ENCODE measurements at regions not wholly inside any gene's neighbourhood (a gene's known extent, or its start where the extent isn't known, plus 50 kb on each side); places are given as distances from the start of the nearest gene placed in this dataset.
"Not testable (repeated sequence)": the region's sequence is repeated elsewhere in the genome, so short reads cannot be mapped to it uniquely, and the experiment has no call there.

DNA sequence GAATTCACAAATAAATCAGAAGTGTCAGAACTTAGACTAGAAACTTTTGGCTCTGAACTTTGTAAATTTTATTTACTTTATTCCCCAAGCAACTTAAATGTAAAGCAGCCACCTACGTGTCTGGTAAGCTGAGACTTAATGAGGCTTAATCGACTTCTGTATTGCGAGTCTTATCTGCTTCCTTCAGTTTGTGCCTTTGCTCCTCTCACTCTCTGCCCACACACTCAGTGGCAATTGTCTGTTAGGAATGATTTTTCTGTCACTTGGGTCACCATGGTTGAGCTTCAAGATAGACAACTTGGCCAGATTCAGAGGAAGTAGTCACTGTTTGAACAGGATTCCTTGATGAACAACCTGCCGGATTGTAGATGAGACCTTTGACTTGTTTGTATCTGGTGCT lies 691.4 kb upstream of the FSHR start:
- in situ Hi-C loops (cut with HindIII; ENCODE audit: low pct_unique_long_range_greater_than_20kb, low sequenced_read_pairs), result no loop called here
- TF ChIP-seq TCF7L2 (IDR thresholded peaks at IDR 0.05; ENCODE audit: low read depth, low read length) (no peak), SIN3A (IDR thresholded peaks at IDR 0.05; ENCODE audit: borderline replicate concordance, insufficient read depth, low read depth, low read length) (no peak), POLR2AphosphoS5 (IDR thresholded peaks at IDR 0.05; ENCODE audit: low read depth, low read length) (no peak)
- TF ChIP-seq, protein P1, sequence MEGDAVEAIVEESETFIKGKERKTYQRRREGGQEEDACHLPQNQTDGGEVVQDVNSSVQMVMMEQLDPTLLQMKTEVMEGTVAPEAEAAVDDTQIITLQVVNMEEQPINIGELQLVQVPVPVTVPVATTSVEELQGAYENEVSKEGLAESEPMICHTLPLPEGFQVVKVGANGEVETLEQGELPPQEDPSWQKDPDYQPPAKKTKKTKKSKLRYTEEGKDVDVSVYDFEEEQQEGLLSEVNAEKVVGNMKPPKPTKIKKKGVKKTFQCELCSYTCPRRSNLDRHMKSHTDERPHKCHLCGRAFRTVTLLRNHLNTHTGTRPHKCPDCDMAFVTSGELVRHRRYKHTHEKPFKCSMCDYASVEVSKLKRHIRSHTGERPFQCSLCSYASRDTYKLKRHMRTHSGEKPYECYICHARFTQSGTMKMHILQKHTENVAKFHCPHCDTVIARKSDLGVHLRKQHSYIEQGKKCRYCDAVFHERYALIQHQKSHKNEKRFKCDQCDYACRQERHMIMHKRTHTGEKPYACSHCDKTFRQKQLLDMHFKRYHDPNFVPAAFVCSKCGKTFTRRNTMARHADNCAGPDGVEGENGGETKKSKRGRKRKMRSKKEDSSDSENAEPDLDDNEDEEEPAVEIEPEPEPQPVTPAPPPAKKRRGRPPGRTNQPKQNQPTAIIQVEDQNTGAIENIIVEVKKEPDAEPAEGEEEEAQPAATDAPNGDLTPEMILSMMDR (IDR thresholded peaks at IDR 0.05), result no peak
- TF ChIP-seq, protein P2, sequence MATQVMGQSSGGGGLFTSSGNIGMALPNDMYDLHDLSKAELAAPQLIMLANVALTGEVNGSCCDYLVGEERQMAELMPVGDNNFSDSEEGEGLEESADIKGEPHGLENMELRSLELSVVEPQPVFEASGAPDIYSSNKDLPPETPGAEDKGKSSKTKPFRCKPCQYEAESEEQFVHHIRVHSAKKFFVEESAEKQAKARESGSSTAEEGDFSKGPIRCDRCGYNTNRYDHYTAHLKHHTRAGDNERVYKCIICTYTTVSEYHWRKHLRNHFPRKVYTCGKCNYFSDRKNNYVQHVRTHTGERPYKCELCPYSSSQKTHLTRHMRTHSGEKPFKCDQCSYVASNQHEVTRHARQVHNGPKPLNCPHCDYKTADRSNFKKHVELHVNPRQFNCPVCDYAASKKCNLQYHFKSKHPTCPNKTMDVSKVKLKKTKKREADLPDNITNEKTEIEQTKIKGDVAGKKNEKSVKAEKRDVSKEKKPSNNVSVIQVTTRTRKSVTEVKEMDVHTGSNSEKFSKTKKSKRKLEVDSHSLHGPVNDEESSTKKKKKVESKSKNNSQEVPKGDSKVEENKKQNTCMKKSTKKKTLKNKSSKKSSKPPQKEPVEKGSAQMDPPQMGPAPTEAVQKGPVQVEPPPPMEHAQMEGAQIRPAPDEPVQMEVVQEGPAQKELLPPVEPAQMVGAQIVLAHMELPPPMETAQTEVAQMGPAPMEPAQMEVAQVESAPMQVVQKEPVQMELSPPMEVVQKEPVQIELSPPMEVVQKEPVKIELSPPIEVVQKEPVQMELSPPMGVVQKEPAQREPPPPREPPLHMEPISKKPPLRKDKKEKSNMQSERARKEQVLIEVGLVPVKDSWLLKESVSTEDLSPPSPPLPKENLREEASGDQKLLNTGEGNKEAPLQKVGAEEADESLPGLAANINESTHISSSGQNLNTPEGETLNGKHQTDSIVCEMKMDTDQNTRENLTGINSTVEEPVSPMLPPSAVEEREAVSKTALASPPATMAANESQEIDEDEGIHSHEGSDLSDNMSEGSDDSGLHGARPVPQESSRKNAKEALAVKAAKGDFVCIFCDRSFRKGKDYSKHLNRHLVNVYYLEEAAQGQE (IDR thresholded peaks at IDR 0.05; ENCODE audit: insufficient read depth in 1 of 2, low read depth in 2 of 2, low read length in 1 of 2), result no peak
- ATAC-seq (no peak), DNase-seq (ENCODE audit: low read depth, low spot score) (no peak)
- H3K27ac ChIP-seq (ENCODE audit: low read length), result no peak overlapping the region
- H3K27me3 ChIP-seq (ENCODE audit: control insufficient read depth, insufficient read depth, low read length), result no peaks in the 10 kb centered on the region
- ChIA-PET CTCF (no interaction called here), POLR2A (no interaction called here)
- H3K4me3 ChIP-seq (ENCODE audit: low read depth in 2 of 2, low read length in 2 of 2), result no peak overlapping the region
- H3K9me3 ChIP-seq (ENCODE audit: control insufficient read depth, insufficient read depth, low read depth, low read length), result no peaks in the 10 kb centered on the region
- intact Hi-C loops (cut with micrococcal nuclease; ENCODE audit: unreplicated experiment), result no loop called here
- H3K4me1 ChIP-seq (ENCODE audit: control insufficient read depth, insufficient read depth, low read length), result no peaks in the 10 kb centered on the region
- no TSS peak for BruUV-seq (replicated peaks)
- H3K36me3 ChIP-seq (ENCODE audit: control insufficient read depth, insufficient read depth, low read length), result no peaks in the 10 kb centered on the region

DNA sequence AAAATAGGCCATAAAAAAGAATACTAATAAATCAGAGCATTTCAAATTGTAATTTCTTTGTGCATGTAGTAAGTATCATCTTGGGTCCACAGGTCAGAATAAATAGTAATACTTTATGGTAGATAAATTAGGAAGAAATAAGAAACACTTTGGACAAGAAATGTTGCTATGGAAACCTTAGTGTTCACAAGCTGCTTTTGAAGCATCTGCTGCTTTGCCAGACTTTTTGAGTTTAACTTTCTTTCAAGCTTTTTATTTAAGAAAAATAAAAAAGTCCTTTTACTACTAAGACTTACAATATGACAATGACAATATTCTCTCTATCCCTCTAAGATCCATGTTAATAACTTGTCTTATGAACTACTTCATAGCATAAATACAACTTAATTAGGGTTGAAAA lies 690.7 kb upstream of the FSHR start:
- in situ Hi-C loops (cut with HindIII; ENCODE audit: low pct_unique_long_range_greater_than_20kb, low sequenced_read_pairs) (no loop called here), intact Hi-C loops (cut with micrococcal nuclease; ENCODE audit: unreplicated experiment) (no loop called here)
- no TSS peak for BruUV-seq (replicated peaks)
- H3K4me1 ChIP-seq (ENCODE audit: control insufficient read depth, insufficient read depth, low read length), result no peaks in the 10 kb centered on the region
- DNase-seq (ENCODE audit: low read depth, low spot score) (no peak), ATAC-seq (no peak)
- CTCF ChIA-PET, result no interaction called here
- no peaks in the 10 kb centered on the region for H3K36me3 ChIP-seq (ENCODE audit: control insufficient read depth, insufficient read depth, low read length)
- no peaks in the 10 kb centered on the region for H3K27me3 ChIP-seq (ENCODE audit: control insufficient read depth, insufficient read depth, low read length)
- no peak overlapping the region for H3K4me3 ChIP-seq (ENCODE audit: low read depth in 2 of 2, low read length in 2 of 2)
- TF ChIP-seq, protein P1 (IDR thresholded peaks at IDR 0.05), result no peak
- TF ChIP-seq TCF7L2 (IDR thresholded peaks at IDR 0.05; ENCODE audit: low read depth, low read length) (no peak), POLR2AphosphoS5 (IDR thresholded peaks at IDR 0.05; ENCODE audit: low read depth, low read length) (no peak), SIN3A (IDR thresholded peaks at IDR 0.05; ENCODE audit: borderline replicate concordance, insufficient read depth, low read depth, low read length) (no peak)
- TF ChIP-seq, protein P2 (IDR thresholded peaks at IDR 0.05; ENCODE audit: insufficient read depth in 1 of 2, low read depth in 2 of 2, low read length in 1 of 2), result no peak
- POLR2A ChIA-PET, result no interaction called here
- H3K9me3 ChIP-seq (ENCODE audit: control insufficient read depth, insufficient read depth, low read depth, low read length), result no peaks in the 10 kb centered on the region
- H3K27ac ChIP-seq (ENCODE audit: low read length), result no peak overlapping the region

DNA sequence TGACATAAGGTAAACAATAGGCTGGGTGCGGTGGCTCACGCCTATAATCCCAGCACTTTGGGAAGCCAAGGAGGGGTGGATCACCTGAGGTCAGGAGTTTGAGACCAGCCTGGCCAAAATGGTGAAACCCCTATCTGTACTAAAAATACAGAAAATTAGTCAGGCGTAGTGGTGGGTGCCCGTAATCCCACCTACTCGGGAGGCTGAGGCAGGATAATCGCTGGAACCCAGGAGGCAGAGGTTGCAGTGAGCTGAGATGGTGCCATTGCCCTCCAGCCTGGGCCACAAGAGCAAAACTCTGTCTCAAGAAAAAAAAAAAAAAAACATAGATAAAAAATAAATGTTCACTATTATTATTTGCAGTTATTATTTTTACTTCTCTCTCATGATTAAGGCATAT lies 689.8 kb upstream of the FSHR start:
- H3K9me3 ChIP-seq (ENCODE audit: control insufficient read depth, insufficient read depth, low read depth, low read length); intact Hi-C loops (cut with micrococcal nuclease; ENCODE audit: unreplicated experiment); H3K27me3 ChIP-seq (ENCODE audit: control insufficient read depth, insufficient read depth, low read length); H3K36me3 ChIP-seq (ENCODE audit: control insufficient read depth, insufficient read depth, low read length); H3K4me3 ChIP-seq (ENCODE audit: low read depth in 2 of 2, low read length in 2 of 2); DNase-seq (ENCODE audit: low read depth, low spot score); BruUV-seq (replicated peaks); H3K27ac ChIP-seq (ENCODE audit: low read length); ATAC-seq; H3K4me1 ChIP-seq (ENCODE audit: control insufficient read depth, insufficient read depth, low read length); POLR2A ChIA-PET; in situ Hi-C loops (cut with HindIII; ENCODE audit: low pct_unique_long_range_greater_than_20kb, low sequenced_read_pairs); CTCF ChIA-PET: not testable (repeated sequence)

Measured in Panc1 (cell line).